GM12878 (cell line): ENCODE measurements at regions not wholly inside any gene's neighbourhood (a gene's known extent, or its start where the extent isn't known, plus 50 kb on each side); places are given as distances from the start of the nearest gene placed in this dataset.

Source experiments
- ATAC-seq: fragments of 200-7000 bp; cut with Tn5 transposase; 3 replicates; pipeline ENCODE4 v1.9.1; 2020; ENCODE audit warnings: mild to moderate bottlenecking, moderate library complexity
- BruUV-seq: library from RNA; stranded (reverse); fragments of 400-500 nt; replicated peaks from 2 replicates; lab custom pipeline; 2021; lab: Mats Ljungman, UMichigan
- CTCF ChIA-PET: fragments of 300-600 bp; sonication (Branson Sonifier 250); formaldehyde crosslinking; extraction: SDS; loops from one replicate; lab custom pipeline; 2021; ENCODE audit warnings: inconsistent platforms; lab: Yijun Ruan, JAX
- POLR2A ChIA-PET: fragments of 350-600 bp; formaldehyde crosslinking; extraction: SDS; loops from one replicate; lab custom pipeline; 2021; ENCODE audit warnings: inconsistent platforms; lab: Charles Lee
- RAD21 ChIA-PET: fragments of 300-600 bp; sonication (Branson Sonifier 250); formaldehyde crosslinking; loops from one replicate; lab custom pipeline; 2023; ENCODE audit warnings: antibody characterized with exemption; ENCODE audit not compliant: unreplicated experiment; lab: Charles Lee
- SMC1A ChIA-PET: fragments of 300-600 bp; sonication (Branson Sonifier 250); formaldehyde crosslinking; loops from one replicate; lab custom pipeline; 2023; ENCODE audit not compliant: unreplicated experiment, uncharacterized antibody; lab: Charles Lee
- DNase-seq: peaks from one replicate; pipeline ENCODE4 v3.0.0-alpha.2; 2011; ENCODE audit warnings: low read depth, low spot score
- FAIRE-seq: peaks from 3 replicates; lab custom pipeline; 2011; peaks lifted over from hg19 to GRCh38; lab: Jason Lieb, UNC
- H2AFZ ChIP-seq: 2 replicates; pipeline ENCODE4 v1.6.0; 2011; ENCODE audit warnings: low read depth, low read length, control low read depth; ENCODE audit not compliant: control insufficient read depth
- H3K27ac ChIP-seq: 2 replicates; pipeline ENCODE4 v1.5.1; 2011; ENCODE audit warnings: control low read depth; ENCODE audit not compliant: control insufficient read depth, insufficient read depth
- H3K27me3 ChIP-seq, 2 experiments: replicated peaks in 1 of 2; 2 replicates each; pipeline versions ENCODE4 v1.6.0 to v1.6.1; 2011; ENCODE audit warnings: low read length in 1 of 2; ENCODE audit not compliant: control insufficient read depth in 2 of 2, insufficient read depth in 2 of 2
- H3K36me3 ChIP-seq, 2 experiments: 2 replicates each; pipeline ENCODE4 v1.5.1; 2011; ENCODE audit warnings: low read length in 1 of 2; ENCODE audit not compliant: control insufficient read depth in 2 of 2, insufficient read depth in 2 of 2
- H3K4me1 ChIP-seq: 2 replicates; pipeline ENCODE4 v1.6.1; 2011; ENCODE audit warnings: mild to moderate bottlenecking, low read length, moderate library complexity, mixed read lengths; ENCODE audit not compliant: control insufficient read depth, insufficient read depth
- H3K4me2 ChIP-seq: 2 replicates; pipeline ENCODE4 v1.6.0; 2011; ENCODE audit warnings: control low read depth; ENCODE audit not compliant: control insufficient read depth, insufficient read depth
- H3K4me3 ChIP-seq: fragments of 200-600 bp; sonication (generic); 2 replicates; pipeline ENCODE4 v1.5.1; 2016
- H3K79me2 ChIP-seq: 2 replicates; pipeline ENCODE4 v1.6.0; 2011; ENCODE audit warnings: low read length; ENCODE audit not compliant: control insufficient read depth, insufficient read depth
- H3K9ac ChIP-seq: 2 replicates; pipeline ENCODE4 v1.8.0; 2011; ENCODE audit warnings: low read length, control low read depth, mixed read lengths; ENCODE audit not compliant: control insufficient read depth, insufficient read depth
- H3K9me3 ChIP-seq: replicated peaks from 3 replicates; pipeline ENCODE4 v1.5.1; 2011; ENCODE audit warnings: mild to moderate bottlenecking, low read length; ENCODE audit not compliant: control insufficient read depth, insufficient read depth
- H4K20me1 ChIP-seq: 2 replicates; pipeline ENCODE4 v1.6.0; 2011; ENCODE audit not compliant: control insufficient read depth, insufficient read depth
- BACH1 ChIP-seq: fragments of 450-650 bp; IDR thresholded peaks from 2 replicates; pipeline ENCODE4 v1.6.1; 2017; ENCODE audit warnings: mild to moderate bottlenecking, borderline replicate concordance
- EED ChIP-seq: sonication (generic); IDR thresholded peaks from 2 replicates; pipeline ENCODE4 v1.6.1; 2016; ENCODE audit warnings: antibody characterized with exemption, low read depth
- ETV6 ChIP-seq, 2 experiments: fragments of 450-650 bp in 1 of 2; IDR thresholded peaks in 1 of 2; conservative IDR thresholded peaks in 1 of 2; 2 replicates each; pipeline ENCODE4 v1.6.1; 2014; ENCODE audit warnings: antibody characterized with exemption in 1 of 2, borderline replicate concordance in 1 of 2, low read depth in 1 of 2, mild to moderate bottlenecking in 1 of 2, moderate library complexity in 1 of 2
- GATAD2B ChIP-seq: fragments of 450-650 bp; conservative IDR thresholded peaks from 2 replicates; pipeline ENCODE4 v1.6.1; 2017; ENCODE audit warnings: low read depth, mild to moderate bottlenecking, moderate library complexity
- HDAC2 ChIP-seq: fragments of 200-600 bp; sonication (generic); IDR thresholded peaks from 2 replicates; pipeline ENCODE4 v1.6.1; 2017
- MYB ChIP-seq: fragments of 150-350 bp; IDR thresholded peaks from 2 replicates; pipeline ENCODE4 v1.6.1; 2014; ENCODE audit warnings: mild to moderate bottlenecking, low read depth, low read length, borderline replicate concordance
- NFYB ChIP-seq: IDR thresholded peaks from 2 replicates; pipeline ENCODE4 v1.6.1; 2011; ENCODE audit warnings: low read depth, mild to moderate bottlenecking, low read length, improper control_type of control experiment, moderate library complexity; ENCODE audit not compliant: insufficient read depth
- SMAD5 ChIP-seq: IDR thresholded peaks from 2 replicates; pipeline ENCODE4 v1.6.1; 2016; ENCODE audit warnings: antibody characterized with exemption, low read depth
- TCF12 ChIP-seq: IDR thresholded peaks from 2 replicates; pipeline ENCODE4 v1.6.1; 2011; ENCODE audit warnings: low read depth, mild to moderate bottlenecking, low read length
- YY1 ChIP-seq: IDR thresholded peaks from 2 replicates; pipeline ENCODE4 v1.6.1; 2011; ENCODE audit warnings: low read depth, mild to moderate bottlenecking, low read length
- in situ Hi-C: fragments of 300-500 bp; cut with MboI; formaldehyde crosslinking; loops from 9 replicates; pipeline ENCODE4 v1.14.3; 2018; ENCODE audit warnings: mixed read lengths
- intact Hi-C: fragments of 100-400 bp; cut with micrococcal nuclease; formaldehyde crosslinking; loops from one replicate; pipeline ENCODE4 v1.14.2; 2022; ENCODE audit not compliant: unreplicated experiment
- TF ChIP-seq, protein P1 (sequence below): IDR thresholded peaks from 2 replicates; pipeline ENCODE4 v1.6.1; 2011; ENCODE audit warnings: low read depth, low read length, improper control_type of control experiment, borderline replicate concordance
- TF ChIP-seq, protein P2 (sequence below): fragments of 450-650 bp; IDR thresholded peaks from 2 replicates; pipeline ENCODE4 v1.6.1; 2014; ENCODE audit warnings: mild to moderate bottlenecking
- TF ChIP-seq, protein P3 (sequence below): IDR thresholded peaks from 2 replicates; pipeline ENCODE4 v1.6.1; 2012; ENCODE audit warnings: low read length, inconsistent platforms

DNA sequence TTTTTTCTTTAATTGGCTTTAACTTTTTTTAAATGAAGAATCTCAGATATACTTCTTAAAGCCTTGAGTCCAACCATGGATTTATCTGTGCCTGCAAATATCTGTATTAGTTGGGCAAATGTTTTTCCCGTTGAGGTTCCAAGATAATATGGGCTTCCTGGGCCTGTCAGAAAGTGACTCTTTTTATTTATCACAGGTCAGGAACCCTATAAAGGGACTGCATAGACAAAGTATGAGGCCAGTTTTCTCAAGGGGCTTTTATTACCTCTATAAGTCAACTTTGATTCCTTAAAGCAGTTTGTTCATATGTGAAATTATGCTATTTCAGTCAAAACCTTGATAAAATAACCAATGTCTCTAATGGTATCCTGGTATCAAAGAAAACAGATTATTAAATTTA lies 80.2 kb upstream of the BMP2K start (continued):
- TF ChIP-seq, protein P1, sequence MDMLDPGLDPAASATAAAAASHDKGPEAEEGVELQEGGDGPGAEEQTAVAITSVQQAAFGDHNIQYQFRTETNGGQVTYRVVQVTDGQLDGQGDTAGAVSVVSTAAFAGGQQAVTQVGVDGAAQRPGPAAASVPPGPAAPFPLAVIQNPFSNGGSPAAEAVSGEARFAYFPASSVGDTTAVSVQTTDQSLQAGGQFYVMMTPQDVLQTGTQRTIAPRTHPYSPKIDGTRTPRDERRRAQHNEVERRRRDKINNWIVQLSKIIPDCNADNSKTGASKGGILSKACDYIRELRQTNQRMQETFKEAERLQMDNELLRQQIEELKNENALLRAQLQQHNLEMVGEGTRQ = no peak
- TF ChIP-seq SMAD5 (no peak), EED (no peak)

DNA sequence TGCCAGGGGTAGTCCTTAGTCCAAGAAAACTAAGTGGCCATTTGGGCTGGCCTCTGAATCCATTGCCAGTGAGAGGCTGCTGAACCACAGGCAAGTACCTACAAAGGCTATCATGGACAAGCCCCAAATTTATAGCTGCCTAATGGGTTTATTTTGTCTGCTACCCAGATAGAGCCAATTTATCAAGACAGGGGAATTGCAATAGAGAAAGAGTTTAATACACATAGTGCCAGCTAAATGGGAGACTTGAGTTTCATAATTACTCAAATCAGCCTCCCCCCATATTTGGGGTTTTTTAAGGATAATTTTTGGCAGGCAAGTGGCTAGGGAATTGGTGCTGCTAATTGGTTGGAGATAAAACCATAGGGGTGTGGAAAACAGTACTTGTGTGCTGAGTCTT lies 73.1 kb upstream of the BMP2K start:
- Histone ChIP-seq H4K20me1 (no peaks in the 10 kb centered on the region), H2AFZ (no peak overlapping the region), H3K27ac (no peak overlapping the region), H3K9ac (no peak overlapping the region), H3K9me3 (peaks cover 7% of the 10 kb centered on the region; the same call in 1 of the 3 replicates), H3K36me3 (no peaks in the 10 kb centered on the region), H3K27me3 (no peaks in the 10 kb centered on the region), H3K4me2 (no peak overlapping the region), H3K4me3 (no peak overlapping the region), H3K79me2 (no peaks in the 10 kb centered on the region), H3K4me1 (peaks cover 22% of the 10 kb centered on the region)
- in situ Hi-C loops (no loop called here), intact Hi-C loops (no loop called here)
- CTCF ChIA-PET = no interaction called here
- RAD21 ChIA-PET = no interaction called here
- TF ChIP-seq YY1 (no peak), TCF12 (no peak), HDAC2 (no peak), MYB (no peak)
- POLR2A ChIA-PET = no interaction called here
- FAIRE-seq (no peak), DNase-seq (no peak), ATAC-seq (no peak)
- BruUV-seq = no TSS peak
- SMC1A ChIA-PET = no interaction called here

DNA sequence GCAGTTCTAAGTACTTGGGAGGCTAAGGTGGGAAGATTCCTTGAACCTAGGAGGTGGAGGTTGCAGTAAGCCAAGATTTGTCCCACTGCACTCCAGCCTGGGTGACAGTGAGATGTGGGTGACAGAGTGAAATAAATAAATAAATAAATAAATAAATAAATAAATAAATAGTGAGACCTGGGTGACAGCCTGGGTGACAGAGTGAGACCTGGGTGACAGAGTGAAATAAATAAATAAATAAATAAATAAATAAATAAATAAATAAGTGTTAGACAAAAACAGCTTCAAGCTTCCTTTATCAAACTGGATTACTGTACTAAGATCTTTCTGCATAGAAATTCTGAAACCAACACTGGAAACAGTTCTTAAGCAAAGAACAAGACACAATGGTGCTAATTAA lies 71.8 kb upstream of the BMP2K start:
- intact Hi-C loops (no loop called here), in situ Hi-C loops (no loop called here)
- Histone ChIP-seq H3K4me2 (no peak overlapping the region), H3K27ac (no peak overlapping the region), H2AFZ (no peak overlapping the region), H3K27me3 (no peaks in the 10 kb centered on the region), H3K9me3 (peaks cover 7% of the 10 kb centered on the region; the same call in 1 of the 3 replicates), H3K79me2 (no peaks in the 10 kb centered on the region), H3K4me1 (peaks cover 24% of the 10 kb centered on the region), H3K9ac (no peak overlapping the region), H3K4me3 (no peak overlapping the region), H4K20me1 (no peaks in the 10 kb centered on the region), H3K36me3 (no peaks in the 10 kb centered on the region)
- ChIA-PET POLR2A (no interaction called here), CTCF (interaction anchor here (1.1 to 2.2 kb wide), 6 partner anchors 18 to 92 kb away, joined by 3 to 5 read pairs (median 4); no protein-coding TSS in a partner anchor), RAD21 (interaction anchor here (0.7 to 2.2 kb wide), 13 partner anchors 8 to 158 kb away, joined by 3 to 9 read pairs (median 4); no protein-coding TSS in a partner anchor), SMC1A (interaction anchor here (0.8 to 2.5 kb wide), 25 partner anchors 9 to 158 kb away, joined by 3 to 13 read pairs (median 5); no protein-coding TSS in a partner anchor)
- DNase-seq = no peak
- ATAC-seq = no peak
- FAIRE-seq = no peak
- no TSS peak for BruUV-seq
- TF ChIP-seq, protein P2, sequence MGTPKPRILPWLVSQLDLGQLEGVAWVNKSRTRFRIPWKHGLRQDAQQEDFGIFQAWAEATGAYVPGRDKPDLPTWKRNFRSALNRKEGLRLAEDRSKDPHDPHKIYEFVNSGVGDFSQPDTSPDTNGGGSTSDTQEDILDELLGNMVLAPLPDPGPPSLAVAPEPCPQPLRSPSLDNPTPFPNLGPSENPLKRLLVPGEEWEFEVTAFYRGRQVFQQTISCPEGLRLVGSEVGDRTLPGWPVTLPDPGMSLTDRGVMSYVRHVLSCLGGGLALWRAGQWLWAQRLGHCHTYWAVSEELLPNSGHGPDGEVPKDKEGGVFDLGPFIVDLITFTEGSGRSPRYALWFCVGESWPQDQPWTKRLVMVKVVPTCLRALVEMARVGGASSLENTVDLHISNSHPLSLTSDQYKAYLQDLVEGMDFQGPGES = no peak
- no peak for TF ChIP-seq NFYB
- TF ChIP-seq, protein P3, sequence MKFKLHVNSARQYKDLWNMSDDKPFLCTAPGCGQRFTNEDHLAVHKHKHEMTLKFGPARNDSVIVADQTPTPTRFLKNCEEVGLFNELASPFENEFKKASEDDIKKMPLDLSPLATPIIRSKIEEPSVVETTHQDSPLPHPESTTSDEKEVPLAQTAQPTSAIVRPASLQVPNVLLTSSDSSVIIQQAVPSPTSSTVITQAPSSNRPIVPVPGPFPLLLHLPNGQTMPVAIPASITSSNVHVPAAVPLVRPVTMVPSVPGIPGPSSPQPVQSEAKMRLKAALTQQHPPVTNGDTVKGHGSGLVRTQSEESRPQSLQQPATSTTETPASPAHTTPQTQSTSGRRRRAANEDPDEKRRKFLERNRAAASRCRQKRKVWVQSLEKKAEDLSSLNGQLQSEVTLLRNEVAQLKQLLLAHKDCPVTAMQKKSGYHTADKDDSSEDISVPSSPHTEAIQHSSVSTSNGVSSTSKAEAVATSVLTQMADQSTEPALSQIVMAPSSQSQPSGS = no peak
- no peak for TF ChIP-seq GATAD2B
- TF ChIP-seq ETV6 (conservative IDR thresholded peaks at IDR 0.05 in 1 of 2, IDR thresholded peaks at IDR 0.05 in 1 of 2; ENCODE audit: borderline replicate concordance in 1 of 2, low read depth in 1 of 2) = no peak
- no peak for TF ChIP-seq BACH1
